H1 (cell line): ENCODE measurements at regions not wholly inside any gene's neighbourhood (a gene's known extent, or its start where the extent isn't known, plus 50 kb on each side); places are given as distances from the start of the nearest gene placed in this dataset.

Experiments
- CTCF ChIA-PET: fragments of 300-600 bp; sonication (Branson Sonifier 250); formaldehyde crosslinking; loops from one replicate; lab custom pipeline; 2021; ENCODE audit not compliant: partially characterized antibody; lab: Charles Lee
- POLR2A ChIA-PET: fragments of 300-600 bp; sonication (Branson Sonifier 250); formaldehyde crosslinking; loops from one replicate; lab custom pipeline; 2021; ENCODE audit warnings: inconsistent platforms; ENCODE audit not compliant: partially characterized antibody; lab: Charles Lee
- DNase-seq, 2 experiments: peaks; one replicate each; pipeline versions ENCODE4 v3.0.0 to v3.0.0-alpha.2; 2010 to 2022; ENCODE audit warnings: low spot score in 2 of 2, low read depth in 1 of 2, mixed read lengths in 1 of 2
- FAIRE-seq: peaks from 2 replicates; lab custom pipeline; 2011; peaks lifted over from hg19 to GRCh38; lab: Jason Lieb, UNC
- H2AFZ ChIP-seq: 2 replicates; pipeline ENCODE4 v1.8.1; 2012; ENCODE audit warnings: low read length, inconsistent platforms
- H2AK5ac ChIP-seq: 2 replicates; pipeline ENCODE4 v1.6.1; 2013; ENCODE audit warnings: low read depth, low read length
- H2BK120ac ChIP-seq: replicated peaks from 2 replicates; pipeline ENCODE3; 2013; ENCODE audit warnings: low read depth, low read length, inconsistent platforms
- H2BK12ac ChIP-seq: 2 replicates; pipeline ENCODE4 v1.6.1; 2013; ENCODE audit warnings: low read depth, low read length
- H2BK15ac ChIP-seq: 2 replicates; pipeline ENCODE4 v1.6.1; 2013; ENCODE audit warnings: low read length
- H2BK20ac ChIP-seq: 2 replicates; pipeline ENCODE4 v1.6.1; 2013; ENCODE audit warnings: low read length
- H2BK5ac ChIP-seq: 2 replicates; pipeline ENCODE4 v1.6.1; 2013; ENCODE audit warnings: low read depth, low read length
- H3K14ac ChIP-seq: 2 replicates; pipeline ENCODE4 v1.6.1; 2013; ENCODE audit warnings: inconsistent platforms; ENCODE audit not compliant: insufficient read length
- H3K18ac ChIP-seq: 2 replicates; pipeline ENCODE4 v1.6.1; 2013; ENCODE audit warnings: low read length; ENCODE audit errors: extremely low read depth
- H3K23ac ChIP-seq: 2 replicates; pipeline ENCODE4 v1.6.1; 2013; ENCODE audit warnings: inconsistent platforms; ENCODE audit not compliant: insufficient read length
- H3K23me2 ChIP-seq: 2 replicates; pipeline ENCODE4 v1.6.1; 2013; ENCODE audit warnings: low read depth, low read length
- H3K27ac ChIP-seq: 2 replicates; pipeline ENCODE4 v1.6.1; 2011; ENCODE audit warnings: low read depth, low read length, inconsistent platforms
- H3K27me3 ChIP-seq, 4 experiments: replicated peaks in 1 of 4; 1 replicate in 1 of 4; 2 replicates in 3 of 4; pipeline versions ENCODE4 v1.6.1 to v1.8.1; 2011 to 2013; ENCODE audit warnings: low read length in 3 of 4, mild to moderate bottlenecking in 3 of 4, inconsistent platforms in 2 of 4, mixed read lengths in 2 of 4, moderate library complexity in 1 of 4; ENCODE audit not compliant: control insufficient read depth in 3 of 4, insufficient read depth in 3 of 4; ENCODE audit errors: extremely low read depth in 1 of 4
- H3K36me3 ChIP-seq, 4 experiments: 2 replicates each; pipeline versions ENCODE4 v1.6.1 to v1.8.1; 2011 to 2013; ENCODE audit warnings: mild to moderate bottlenecking in 4 of 4, low read length in 3 of 4, moderate library complexity in 2 of 4, control low read depth in 1 of 4, inconsistent platforms in 1 of 4; ENCODE audit not compliant: insufficient read depth in 4 of 4, control insufficient read depth in 2 of 4
- H3K4ac ChIP-seq: replicated peaks from 2 replicates; pipeline ENCODE3; 2013; ENCODE audit warnings: low read length, low read depth, mixed read lengths, inconsistent platforms; ENCODE audit not compliant: insufficient read length
- H3K4me1 ChIP-seq, 4 experiments: replicated peaks in 1 of 4; 1 replicate in 1 of 4; 2 replicates in 3 of 4; pipeline versions ENCODE4 v1.6.1 to v1.8.1; 2011 to 2013; ENCODE audit warnings: low read length in 3 of 4, inconsistent platforms in 2 of 4, mixed read lengths in 1 of 4; ENCODE audit not compliant: insufficient read depth in 4 of 4, control insufficient read depth in 3 of 4
- H3K4me2 ChIP-seq, 2 experiments: 2 replicates each; pipeline versions ENCODE4 v1.6.1 to v1.8.1; 2011 to 2013; ENCODE audit warnings: low read depth in 2 of 2, low read length in 2 of 2, control low read depth in 1 of 2, inconsistent platforms in 1 of 2, mild to moderate bottlenecking in 1 of 2; ENCODE audit not compliant: insufficient read depth in 1 of 2
- H3K4me3 ChIP-seq, 4 experiments: fragments of 200-600, 300-600 bp in 1 of 4; sonication (generic), shearing (Covaris generic), sonication (Bioruptor Twin) in 1 of 4; 2 replicates each; pipeline versions ENCODE4 v1.5.1 to v1.8.1; 2011 to 2016; ENCODE audit warnings: low read length in 4 of 4, low read depth in 3 of 4, control low read depth in 2 of 4, inconsistent platforms in 2 of 4, mild to moderate bottlenecking in 2 of 4, mixed read lengths in 1 of 4, moderate library complexity in 1 of 4; ENCODE audit not compliant: insufficient read depth in 2 of 4; ENCODE audit errors: extremely low read depth in 1 of 4
- H3K56ac ChIP-seq: replicated peaks from 2 replicates; pipeline ENCODE3; 2013; ENCODE audit warnings: low read depth, mild to moderate bottlenecking, mixed read lengths, low read length, inconsistent platforms; ENCODE audit not compliant: insufficient read length
- H3K79me1 ChIP-seq: 2 replicates; pipeline ENCODE4 v1.6.1; 2013; ENCODE audit warnings: low read depth, low read length, control low read depth
- H3K79me2 ChIP-seq, 2 experiments: 2 replicates each; pipeline versions ENCODE4 v1.6.1 to v1.8.1; 2012 to 2013; ENCODE audit warnings: low read length in 2 of 2, mild to moderate bottlenecking in 2 of 2, inconsistent platforms in 1 of 2; ENCODE audit not compliant: insufficient read depth in 2 of 2, control insufficient read depth in 1 of 2
- H3K9ac ChIP-seq, 4 experiments: replicated peaks in 1 of 4; 1 replicate in 1 of 4; 2 replicates in 3 of 4; pipeline versions ENCODE4 v1.6.1 to v1.8.1; 2011 to 2013; ENCODE audit warnings: low read depth in 3 of 4, low read length in 3 of 4, control low read depth in 2 of 4, mild to moderate bottlenecking in 2 of 4, moderate library complexity in 2 of 4, inconsistent platforms in 1 of 4; ENCODE audit errors: extremely low read depth in 1 of 4
- H3K9me3 ChIP-seq, 2 experiments: 2 replicates each; pipeline versions ENCODE4 v1.6.1 to v1.8.1; 2012 to 2013; ENCODE audit warnings: mild to moderate bottlenecking in 2 of 2, moderate library complexity in 2 of 2, control low read depth in 1 of 2, inconsistent platforms in 1 of 2, low read depth in 1 of 2, low read length in 1 of 2, mixed read lengths in 1 of 2; ENCODE audit not compliant: insufficient read depth in 2 of 2
- H4K20me1 ChIP-seq, 2 experiments: replicated peaks in 1 of 2; 2 replicates each; pipeline versions ENCODE3 to v1.8.1; 2011 to 2013; ENCODE audit warnings: inconsistent platforms in 2 of 2, low read length in 2 of 2, mild to moderate bottlenecking in 1 of 2; ENCODE audit not compliant: insufficient read depth in 2 of 2, control insufficient read depth in 1 of 2
- H4K5ac ChIP-seq: 2 replicates; pipeline ENCODE4 v1.6.1; 2013; ENCODE audit warnings: low read length, low read depth, mixed read lengths, inconsistent platforms; ENCODE audit not compliant: insufficient read length
- H4K8ac ChIP-seq: 2 replicates; pipeline ENCODE4 v1.8.0; 2013; ENCODE audit warnings: mild to moderate bottlenecking, moderate library complexity, low read length, inconsistent platforms; ENCODE audit not compliant: insufficient read depth; ENCODE audit errors: extremely low read depth
- H4K91ac ChIP-seq: replicated peaks from 2 replicates; pipeline ENCODE3; 2013; ENCODE audit warnings: low read length, mixed read lengths, inconsistent platforms; ENCODE audit not compliant: insufficient read length
- CBX8 ChIP-seq: fragments of 300-800, 300-1000 bp; sonication (generic); IDR thresholded peaks from 2 replicates; pipeline ENCODE4 v1.7.1; 2016; ENCODE audit warnings: low read depth, low read length, borderline replicate concordance
- CTBP2 ChIP-seq: IDR thresholded peaks from 2 replicates; pipeline ENCODE4 v1.7.0; 2011; ENCODE audit warnings: borderline replicate concordance, mild to moderate bottlenecking, moderate library complexity, mixed read lengths, low read length; ENCODE audit not compliant: insufficient read depth, insufficient read length
- GABPA ChIP-seq: IDR thresholded peaks from 2 replicates; pipeline ENCODE4 v1.6.1; 2011; ENCODE audit warnings: mild to moderate bottlenecking, low read length, moderate library complexity, borderline replicate concordance; ENCODE audit not compliant: insufficient read depth
- KDM4A ChIP-seq: IDR thresholded peaks from one replicate; pipeline ENCODE4 v1.7.1; 2012; ENCODE audit warnings: low read depth, mild to moderate bottlenecking, moderate library complexity, low read length, inconsistent platforms; ENCODE audit not compliant: severe bottlenecking
- RAD21 ChIP-seq, 2 experiments: IDR thresholded peaks in 1 of 2; conservative IDR thresholded peaks in 1 of 2; 2 replicates each; pipeline ENCODE4 v1.6.1; 2011; ENCODE audit warnings: low read depth in 2 of 2, low read length in 2 of 2, improper control_type of control experiment in 1 of 2, inconsistent platforms in 1 of 2, mild to moderate bottlenecking in 1 of 2, moderate library complexity in 1 of 2
- SAP30 ChIP-seq: fragments of 300-600 bp; sonication (generic); IDR thresholded peaks from 2 replicates; pipeline ENCODE4 v1.7.1; 2012; ENCODE audit warnings: low read length, moderate library complexity, mild to moderate bottlenecking, inconsistent platforms; ENCODE audit not compliant: insufficient read depth, insufficient replicate concordance
- SIN3A ChIP-seq, 2 experiments: IDR thresholded peaks in 1 of 2; conservative IDR thresholded peaks in 1 of 2; 2 replicates each; pipeline ENCODE4 v1.6.1; 2011 to 2012; ENCODE audit warnings: low read length in 2 of 2, improper control_type of control experiment in 1 of 2, low read depth in 1 of 2, mild to moderate bottlenecking in 1 of 2
- SP4 ChIP-seq: IDR thresholded peaks from 2 replicates; pipeline ENCODE4 v1.6.1; 2012; ENCODE audit warnings: low read length, inconsistent platforms
- TAF1 ChIP-seq: IDR thresholded peaks from 2 replicates; pipeline ENCODE4 v1.6.1; 2011; ENCODE audit warnings: mild to moderate bottlenecking, low read depth, low read length
- TF ChIP-seq, protein P1 (sequence below), 3 experiments: IDR thresholded peaks; 1 replicate in 2 of 3; 2 replicates in 1 of 3; pipeline versions ENCODE4 v1.5.1 to v1.6.1; 2011; ENCODE audit warnings: low read length in 3 of 3, mild to moderate bottlenecking in 3 of 3, inconsistent platforms in 2 of 3, low read depth in 1 of 3, moderate library complexity in 1 of 3; ENCODE audit not compliant: insufficient read depth in 1 of 3; ENCODE audit errors: control extremely low read depth in 1 of 3
- TF ChIP-seq, protein P2 (sequence below): IDR thresholded peaks from 2 replicates; pipeline ENCODE4 v1.6.1; 2012; ENCODE audit warnings: inconsistent platforms

GRCh38 chr6:101257163-101257562 is 136.3 kb upstream of the GRIK2 start:
- Histone ChIP-seq H2BK120ac (no peak overlapping the region), H4K91ac (no peak overlapping the region), H3K18ac (no peak overlapping the region), H2BK12ac (no peak overlapping the region), H3K79me1 (no peaks in the 10 kb centered on the region), H3K27me3 (peaks cover 0 to 2% (median 0%) of the 10 kb centered on the region in 4 experiments; a peak in 1 of 7 replicates), H3K4me1 (no peaks in the 10 kb centered on the region), H4K5ac (no peak overlapping the region), H3K36me3 (0 out of 8 replicates have a peak, but pooled peaks cover 0 to 2% (median 0%) of the 10 kb centered on the region in 4 experiments), H3K23me2 (no peaks in the 10 kb centered on the region), H3K27ac (no peak overlapping the region), H3K4me2 (no peak overlapping the region), H4K20me1 (no peaks in the 10 kb centered on the region), H3K23ac (no peak overlapping the region), H3K14ac (no peak overlapping the region), H4K8ac (no peak overlapping the region), H3K4ac (no peak overlapping the region), H3K9me3 (peaks cover 4 to 5% of the 10 kb centered on the region in 2 experiments; a peak in 2 of 4 replicates), H2BK20ac (no peak overlapping the region), H3K56ac (no peak overlapping the region), H2BK5ac (no peak overlapping the region), H3K79me2 (no peaks in the 10 kb centered on the region), H2AK5ac (no peak overlapping the region), H3K9ac (no peak overlapping the region), H2BK15ac (no peak overlapping the region), H2AFZ (no peak overlapping the region), H3K4me3 (no peak overlapping the region)
- DNase-seq = no peak
- ChIA-PET CTCF (no interaction called here), POLR2A (no interaction called here)
- FAIRE-seq = no peak
- no peak for TF ChIP-seq KDM4A
- TF ChIP-seq TAF1 = no peak
- TF ChIP-seq, protein P1, sequence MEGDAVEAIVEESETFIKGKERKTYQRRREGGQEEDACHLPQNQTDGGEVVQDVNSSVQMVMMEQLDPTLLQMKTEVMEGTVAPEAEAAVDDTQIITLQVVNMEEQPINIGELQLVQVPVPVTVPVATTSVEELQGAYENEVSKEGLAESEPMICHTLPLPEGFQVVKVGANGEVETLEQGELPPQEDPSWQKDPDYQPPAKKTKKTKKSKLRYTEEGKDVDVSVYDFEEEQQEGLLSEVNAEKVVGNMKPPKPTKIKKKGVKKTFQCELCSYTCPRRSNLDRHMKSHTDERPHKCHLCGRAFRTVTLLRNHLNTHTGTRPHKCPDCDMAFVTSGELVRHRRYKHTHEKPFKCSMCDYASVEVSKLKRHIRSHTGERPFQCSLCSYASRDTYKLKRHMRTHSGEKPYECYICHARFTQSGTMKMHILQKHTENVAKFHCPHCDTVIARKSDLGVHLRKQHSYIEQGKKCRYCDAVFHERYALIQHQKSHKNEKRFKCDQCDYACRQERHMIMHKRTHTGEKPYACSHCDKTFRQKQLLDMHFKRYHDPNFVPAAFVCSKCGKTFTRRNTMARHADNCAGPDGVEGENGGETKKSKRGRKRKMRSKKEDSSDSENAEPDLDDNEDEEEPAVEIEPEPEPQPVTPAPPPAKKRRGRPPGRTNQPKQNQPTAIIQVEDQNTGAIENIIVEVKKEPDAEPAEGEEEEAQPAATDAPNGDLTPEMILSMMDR (IDR thresholded peaks at IDR 0.05; ENCODE audit: control extremely low read depth in 1 of 3, insufficient read depth in 1 of 3, low read depth in 1 of 3, low read length in 3 of 3) = no peak
- TF ChIP-seq, protein P2, sequence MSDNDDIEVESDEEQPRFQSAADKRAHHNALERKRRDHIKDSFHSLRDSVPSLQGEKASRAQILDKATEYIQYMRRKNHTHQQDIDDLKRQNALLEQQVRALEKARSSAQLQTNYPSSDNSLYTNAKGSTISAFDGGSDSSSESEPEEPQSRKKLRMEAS = no peak
- no peak for TF ChIP-seq GABPA
- TF ChIP-seq CBX8 = no peak
- no peak for TF ChIP-seq SAP30
- TF ChIP-seq RAD21 (IDR thresholded peaks at IDR 0.05 in 1 of 2, conservative IDR thresholded peaks at IDR 0.05 in 1 of 2; ENCODE audit: low read depth in 2 of 2, low read length in 2 of 2) = no peak
- TF ChIP-seq SIN3A (conservative IDR thresholded peaks at IDR 0.05 in 1 of 2, IDR thresholded peaks at IDR 0.05 in 1 of 2; ENCODE audit: low read depth in 1 of 2, low read length in 2 of 2) = no peak
- TF ChIP-seq SP4 = no peak
- TF ChIP-seq CTBP2 = no peak
